WTC11 (cell line): ENCODE measurements at regions not wholly inside any gene's neighbourhood (a gene's known extent, or its start where the extent isn't known, plus 50 kb on each side); places are given as distances from the start of the nearest gene placed in this dataset.
"Not testable (repeated sequence)": the region's sequence is repeated elsewhere in the genome, so short reads cannot be mapped to it uniquely, and the experiment has no call there.

Experiments used
- ATAC-seq: fragments of 200-7000 bp; cut with Tn5 transposase; 2 replicates; pipeline ENCODE4 v1.10.0; 2021; ENCODE audit warnings: mild to moderate bottlenecking, moderate library complexity
- CTCF ChIA-PET: fragments of 300-600 bp; sonication (Branson Sonifier 250); formaldehyde crosslinking; loops from one replicate; lab custom pipeline; 2021; ENCODE audit warnings: antibody characterized with exemption; lab: Charles Lee
- POLR2A ChIA-PET: fragments of 350-600 bp; sonication (Branson Sonifier 250); formaldehyde crosslinking; loops from one replicate; lab custom pipeline; 2021; ENCODE audit warnings: antibody characterized with exemption; lab: Charles Lee
- DNase-seq: peaks from one replicate; pipeline ENCODE4 v3.0.0; 2021; ENCODE audit warnings: low spot score
- H3K27ac Mint-ChIP-seq: 2 replicates; pipeline ENCODE4 v1.8.0; 2021; ENCODE audit warnings: mixed read lengths
- H3K27me3 Mint-ChIP-seq: 2 replicates; pipeline ENCODE4 v1.8.0; 2021; ENCODE audit warnings: low read depth, mild to moderate bottlenecking, moderate library complexity, mixed read lengths
- H3K36me3 Mint-ChIP-seq: 2 replicates; pipeline ENCODE4 v1.8.0; 2021; ENCODE audit warnings: mixed read lengths
- H3K4me1 Mint-ChIP-seq: 2 replicates; pipeline ENCODE4 v1.8.0; 2022; ENCODE audit warnings: mixed read lengths
- H3K4me3 Mint-ChIP-seq: 2 replicates; pipeline ENCODE4 v1.8.0; 2021; ENCODE audit warnings: mild to moderate bottlenecking, moderate library complexity, mixed read lengths
- H3K9me3 Mint-ChIP-seq: 2 replicates; pipeline ENCODE4 v1.8.0; 2021; ENCODE audit warnings: mixed read lengths
- ATF1 ChIP-seq: sonication (generic); formaldehyde crosslinking; IDR thresholded peaks from 2 replicates; pipeline ENCODE4 v1.8.1; 2023; ENCODE audit warnings: mild to moderate bottlenecking, moderate library complexity, missing genetic modification reagents
- FOXP1 ChIP-seq: sonication (generic); formaldehyde crosslinking; IDR thresholded peaks from 2 replicates; pipeline ENCODE4 v1.8.0; 2022; ENCODE audit warnings: missing genetic modification reagents, mild to moderate bottlenecking, moderate library complexity, borderline replicate concordance
- GRHL2 ChIP-seq: fragments of 250-450 bp; sonication (Bioruptor Pico); IDR thresholded peaks from 2 replicates; pipeline ENCODE4 v1.8.0; 2022; ENCODE audit warnings: mild to moderate bottlenecking, moderate library complexity; ENCODE audit not compliant: insufficient replicate concordance, severe bottlenecking
- GTF2I ChIP-seq: fragments of 250-450 bp; sonication (Bioruptor Pico); conservative IDR thresholded peaks from 2 replicates; pipeline ENCODE4 v1.4.0; 2021; ENCODE audit warnings: mild to moderate bottlenecking
- HMGA2 ChIP-seq: fragments of 250-450 bp; sonication (Bioruptor Pico); IDR thresholded peaks from 2 replicates; pipeline ENCODE4 v1.4.0; 2021; ENCODE audit warnings: mild to moderate bottlenecking, moderate library complexity
- IRF2 ChIP-seq: sonication (generic); formaldehyde crosslinking; IDR thresholded peaks from 2 replicates; pipeline ENCODE4 v1.8.0; 2022; ENCODE audit warnings: low read depth, missing genetic modification reagents, borderline replicate concordance
- JAZF1 ChIP-seq: fragments of 250-450 bp; sonication (Bioruptor Pico); IDR thresholded peaks from 2 replicates; pipeline ENCODE4 v1.9.0; 2021; ENCODE audit warnings: moderate library complexity, mild to moderate bottlenecking, inconsistent platforms
- JUN ChIP-seq: sonication (generic); formaldehyde crosslinking; IDR thresholded peaks from 2 replicates; pipeline ENCODE4 v1.8.0; 2023; ENCODE audit warnings: mild to moderate bottlenecking, missing genetic modification reagents
- MXD4 ChIP-seq: fragments of 250-450 bp; sonication (Bioruptor Pico); IDR thresholded peaks from 2 replicates; pipeline ENCODE4 v1.8.0; 2021; ENCODE audit warnings: mild to moderate bottlenecking, moderate library complexity, borderline replicate concordance
- NFE2L1 ChIP-seq: sonication (generic); formaldehyde crosslinking; IDR thresholded peaks from 2 replicates; pipeline ENCODE4 v1.8.1; 2023; ENCODE audit warnings: missing genetic modification reagents
- NFYB ChIP-seq: sonication (generic); formaldehyde crosslinking; conservative IDR thresholded peaks from 2 replicates; pipeline ENCODE4 v1.8.0; 2022; ENCODE audit warnings: low read depth, missing genetic modification reagents
- SMAD3 ChIP-seq: sonication (generic); formaldehyde crosslinking; IDR thresholded peaks from 2 replicates; pipeline ENCODE4 v1.8.0; 2022; ENCODE audit warnings: missing genetic modification reagents, mild to moderate bottlenecking, borderline replicate concordance
- SOX15 ChIP-seq: fragments of 250-450 bp; sonication (Bioruptor Pico); IDR thresholded peaks from 2 replicates; pipeline ENCODE4 v1.9.0; 2021; ENCODE audit warnings: mild to moderate bottlenecking
- TEAD1 ChIP-seq: sonication (generic); formaldehyde crosslinking; IDR thresholded peaks from 2 replicates; pipeline ENCODE4 v1.8.0; 2022; ENCODE audit warnings: mild to moderate bottlenecking, missing genetic modification reagents
- TP53 ChIP-seq: sonication (generic); formaldehyde crosslinking; IDR thresholded peaks from 2 replicates; pipeline ENCODE4 v1.8.1; 2023; ENCODE audit warnings: mild to moderate bottlenecking, missing genetic modification reagents
- ZMAT4 ChIP-seq: fragments of 250-450 bp; sonication (Bioruptor Pico); IDR thresholded peaks from 2 replicates; pipeline ENCODE4 v1.9.0; 2021; ENCODE audit warnings: mild to moderate bottlenecking
- ZNF671 ChIP-seq: fragments of 250-450 bp; sonication (Bioruptor Pico); IDR thresholded peaks from 2 replicates; pipeline ENCODE4 v1.8.0; 2021; ENCODE audit warnings: mild to moderate bottlenecking
- TF ChIP-seq, protein P1 (sequence below): fragments of 250-450 bp; sonication (Bioruptor Pico); IDR thresholded peaks from 2 replicates; pipeline ENCODE4 v1.9.0; 2021; ENCODE audit warnings: mild to moderate bottlenecking
- TF ChIP-seq, protein P2 (sequence below): fragments of 250-450 bp; sonication (Bioruptor Pico); IDR thresholded peaks from 2 replicates; pipeline ENCODE4 v2.1.2; 2022; ENCODE audit warnings: mild to moderate bottlenecking, moderate library complexity
- TF ChIP-seq, protein P3 (sequence below): sonication (generic); formaldehyde crosslinking; IDR thresholded peaks from 2 replicates; pipeline ENCODE4 v1.8.1; 2022; ENCODE audit warnings: low read depth, missing genetic modification reagents, borderline replicate concordance
- TF ChIP-seq, protein P4 (sequence below): sonication (generic); formaldehyde crosslinking; IDR thresholded peaks from 2 replicates; pipeline ENCODE4 v1.8.1; 2022; ENCODE audit warnings: mild to moderate bottlenecking, moderate library complexity, missing genetic modification reagents

DNA sequence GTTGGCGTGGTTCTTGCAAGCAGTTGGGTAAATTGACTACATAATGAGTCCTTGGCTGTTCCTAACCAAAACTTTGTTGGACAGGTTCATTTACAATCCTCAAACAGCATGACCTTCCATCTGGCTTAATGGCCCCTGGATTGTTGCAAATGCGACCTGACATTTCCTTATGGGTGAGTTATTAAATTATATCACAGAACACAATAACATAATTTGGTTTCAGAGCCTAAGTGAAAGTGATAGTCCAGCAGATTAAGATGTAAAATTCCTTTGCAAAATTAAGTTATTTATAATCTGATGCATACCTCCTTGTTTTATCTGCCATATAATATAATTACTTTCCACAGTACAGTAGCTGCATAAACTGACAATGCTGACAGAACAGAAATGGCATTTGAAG is 224.4 kb downstream of the TUSC1 start:
- H3K4me3 Mint-ChIP-seq, result no peak overlapping the region
- no peak for DNase-seq
- POLR2A ChIA-PET, result no interaction called here
- CTCF ChIA-PET, result no interaction called here
- H3K4me1 Mint-ChIP-seq, result peaks cover 17% of the 10 kb centered on the region
- H3K36me3 Mint-ChIP-seq, result no peaks in the 10 kb centered on the region
- no peaks in the 10 kb centered on the region for H3K27me3 Mint-ChIP-seq
- no peak for ATAC-seq
- peaks cover 8% of the 10 kb centered on the region; the same call in 1 of the 2 replicates for H3K9me3 Mint-ChIP-seq
- H3K27ac Mint-ChIP-seq, result no peak overlapping the region
- TF ChIP-seq, protein P1, sequence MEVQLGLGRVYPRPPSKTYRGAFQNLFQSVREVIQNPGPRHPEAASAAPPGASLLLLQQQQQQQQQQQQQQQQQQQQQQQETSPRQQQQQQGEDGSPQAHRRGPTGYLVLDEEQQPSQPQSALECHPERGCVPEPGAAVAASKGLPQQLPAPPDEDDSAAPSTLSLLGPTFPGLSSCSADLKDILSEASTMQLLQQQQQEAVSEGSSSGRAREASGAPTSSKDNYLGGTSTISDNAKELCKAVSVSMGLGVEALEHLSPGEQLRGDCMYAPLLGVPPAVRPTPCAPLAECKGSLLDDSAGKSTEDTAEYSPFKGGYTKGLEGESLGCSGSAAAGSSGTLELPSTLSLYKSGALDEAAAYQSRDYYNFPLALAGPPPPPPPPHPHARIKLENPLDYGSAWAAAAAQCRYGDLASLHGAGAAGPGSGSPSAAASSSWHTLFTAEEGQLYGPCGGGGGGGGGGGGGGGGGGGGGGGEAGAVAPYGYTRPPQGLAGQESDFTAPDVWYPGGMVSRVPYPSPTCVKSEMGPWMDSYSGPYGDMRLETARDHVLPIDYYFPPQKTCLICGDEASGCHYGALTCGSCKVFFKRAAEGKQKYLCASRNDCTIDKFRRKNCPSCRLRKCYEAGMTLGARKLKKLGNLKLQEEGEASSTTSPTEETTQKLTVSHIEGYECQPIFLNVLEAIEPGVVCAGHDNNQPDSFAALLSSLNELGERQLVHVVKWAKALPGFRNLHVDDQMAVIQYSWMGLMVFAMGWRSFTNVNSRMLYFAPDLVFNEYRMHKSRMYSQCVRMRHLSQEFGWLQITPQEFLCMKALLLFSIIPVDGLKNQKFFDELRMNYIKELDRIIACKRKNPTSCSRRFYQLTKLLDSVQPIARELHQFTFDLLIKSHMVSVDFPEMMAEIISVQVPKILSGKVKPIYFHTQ (CRISPR knock-in tag), result no peak
- TF ChIP-seq GRHL2, result no peak
- no peak for TF ChIP-seq FOXP1
- TF ChIP-seq TP53 (CRISPR knock-in tag), result no peak
- no peak for TF ChIP-seq JUN (CRISPR knock-in tag)
- TF ChIP-seq, protein P2, sequence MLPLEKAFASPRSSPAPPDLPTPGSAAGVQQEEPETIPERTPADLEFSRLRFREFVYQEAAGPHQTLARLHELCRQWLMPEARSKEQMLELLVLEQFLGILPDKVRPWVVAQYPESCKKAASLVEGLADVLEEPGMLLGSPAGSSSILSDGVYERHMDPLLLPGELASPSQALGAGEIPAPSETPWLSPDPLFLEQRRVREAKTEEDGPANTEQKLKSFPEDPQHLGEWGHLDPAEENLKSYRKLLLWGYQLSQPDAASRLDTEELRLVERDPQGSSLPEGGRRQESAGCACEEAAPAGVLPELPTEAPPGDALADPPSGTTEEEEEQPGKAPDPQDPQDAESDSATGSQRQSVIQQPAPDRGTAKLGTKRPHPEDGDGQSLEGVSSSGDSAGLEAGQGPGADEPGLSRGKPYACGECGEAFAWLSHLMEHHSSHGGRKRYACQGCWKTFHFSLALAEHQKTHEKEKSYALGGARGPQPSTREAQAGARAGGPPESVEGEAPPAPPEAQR (CRISPR knock-in tag), result no peak
- no peak for TF ChIP-seq JAZF1 (CRISPR knock-in tag)
- TF ChIP-seq NFE2L1 (CRISPR knock-in tag), result no peak

DNA sequence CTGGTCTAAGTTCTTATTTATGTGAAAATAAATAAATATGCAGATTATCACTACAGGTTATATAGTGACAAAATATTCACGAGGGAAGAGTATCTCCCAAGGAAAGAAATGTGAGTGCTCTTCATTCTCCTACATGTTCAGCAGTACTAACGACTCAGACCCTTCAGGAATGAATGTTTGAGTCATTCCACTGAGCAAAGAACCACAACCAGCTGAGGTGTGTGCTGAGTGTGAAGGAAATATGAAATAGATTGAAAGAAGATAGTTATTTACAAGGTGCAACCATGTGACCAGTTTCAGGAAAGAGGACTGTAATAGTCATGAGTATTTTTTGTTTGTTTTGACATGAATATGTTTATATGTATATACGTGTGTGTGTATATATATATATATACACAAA is 228.7 kb downstream of the TUSC1 start:
- no peak for DNase-seq
- Mint-ChIP-seq H3K27ac (no peak overlapping the region), H3K36me3 (no peaks in the 10 kb centered on the region), H3K9me3 (no peaks in the 10 kb centered on the region), H3K27me3 (no peaks in the 10 kb centered on the region), H3K4me3 (no peak overlapping the region), H3K4me1 (no peaks in the 10 kb centered on the region)
- no peak for TF ChIP-seq ZNF671 (CRISPR knock-in tag)
- no peak for TF ChIP-seq TEAD1 (CRISPR knock-in tag)
- TF ChIP-seq GTF2I, result no peak
- POLR2A ChIA-PET, result no interaction called here
- CTCF ChIA-PET, result no interaction called here
- ATAC-seq, result no peak

- not testable (repeated sequence) for ATAC-seq, H3K36me3 Mint-ChIP-seq
Observed at GRCh38 chr9:25445721-25446120, 232.5 kb downstream of the TUSC1 start.

GRCh38 chr9:25442526-25442925 is 235.7 kb downstream of the TUSC1 start:
- Mint-ChIP-seq H3K9me3 (peaks cover 19% of the 10 kb centered on the region), H3K36me3 (no peaks in the 10 kb centered on the region), H3K27me3 (no peaks in the 10 kb centered on the region), H3K4me3 (no peak overlapping the region), H3K4me1 (no peaks in the 10 kb centered on the region; the same call in 1 of the 2 replicates), H3K27ac (no peak overlapping the region)
- POLR2A ChIA-PET, result no interaction called here
- DNase-seq (no peak), ATAC-seq (no peak)
- CTCF ChIA-PET, result no interaction called here
- TF ChIP-seq IRF2 (no peak), NFYB (no peak), HMGA2 (CRISPR knock-in tag) (no peak), ATF1 (CRISPR knock-in tag) (no peak), NFE2L1 (CRISPR knock-in tag) (no peak), MXD4 (CRISPR knock-in tag) (no peak), JUN (CRISPR knock-in tag) (no peak), SOX15 (CRISPR knock-in tag) (no peak), ZMAT4 (CRISPR knock-in tag) (no peak), SMAD3 (CRISPR knock-in tag) (no peak)
- TF ChIP-seq, protein P2 (CRISPR knock-in tag), result no peak
- TF ChIP-seq, protein P3, sequence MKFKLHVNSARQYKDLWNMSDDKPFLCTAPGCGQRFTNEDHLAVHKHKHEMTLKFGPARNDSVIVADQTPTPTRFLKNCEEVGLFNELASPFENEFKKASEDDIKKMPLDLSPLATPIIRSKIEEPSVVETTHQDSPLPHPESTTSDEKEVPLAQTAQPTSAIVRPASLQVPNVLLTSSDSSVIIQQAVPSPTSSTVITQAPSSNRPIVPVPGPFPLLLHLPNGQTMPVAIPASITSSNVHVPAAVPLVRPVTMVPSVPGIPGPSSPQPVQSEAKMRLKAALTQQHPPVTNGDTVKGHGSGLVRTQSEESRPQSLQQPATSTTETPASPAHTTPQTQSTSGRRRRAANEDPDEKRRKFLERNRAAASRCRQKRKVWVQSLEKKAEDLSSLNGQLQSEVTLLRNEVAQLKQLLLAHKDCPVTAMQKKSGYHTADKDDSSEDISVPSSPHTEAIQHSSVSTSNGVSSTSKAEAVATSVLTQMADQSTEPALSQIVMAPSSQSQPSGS (CRISPR knock-in tag), result no peak
- TF ChIP-seq, protein P4, sequence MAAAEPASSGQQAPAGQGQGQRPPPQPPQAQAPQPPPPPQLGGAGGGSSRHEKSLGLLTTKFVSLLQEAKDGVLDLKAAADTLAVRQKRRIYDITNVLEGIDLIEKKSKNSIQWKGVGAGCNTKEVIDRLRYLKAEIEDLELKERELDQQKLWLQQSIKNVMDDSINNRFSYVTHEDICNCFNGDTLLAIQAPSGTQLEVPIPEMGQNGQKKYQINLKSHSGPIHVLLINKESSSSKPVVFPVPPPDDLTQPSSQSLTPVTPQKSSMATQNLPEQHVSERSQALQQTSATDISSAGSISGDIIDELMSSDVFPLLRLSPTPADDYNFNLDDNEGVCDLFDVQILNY (CRISPR knock-in tag), result no peak

More at GRCh38 chr9:25445721-25446120, 232.5 kb downstream of the TUSC1 start:
- H3K4me3 Mint-ChIP-seq, DNase-seq, H3K4me1 Mint-ChIP-seq, H3K27ac Mint-ChIP-seq, POLR2A ChIA-PET, CTCF ChIA-PET, H3K27me3 Mint-ChIP-seq: not testable (repeated sequence)
- H3K9me3 Mint-ChIP-seq, result peaks cover 14% of the 10 kb centered on the region
